Kidney (tissue), 13 donors: ENCODE measurements at regions not wholly inside any gene's neighbourhood (a gene's known extent, or its start where the extent isn't known, plus 50 kb on each side); places are given as distances from the start of the nearest gene placed in this dataset.

ENCODE experiments used
- DNase-seq, 5 donors: peaks; one replicate each; pipeline ENCODE4 v3.0.0-alpha.2; 2013 to 2020
- FAIRE-seq: peaks from 2 replicates; lab custom pipeline; 2012; peaks lifted over from hg19 to GRCh38; lab: Jason Lieb, UNC
- H3K27ac ChIP-seq, 2 donors: one replicate each; pipeline ENCODE4 v1.7.0; 2013; ENCODE audit warnings: low read depth in 2 of 2, low read length in 2 of 2, inconsistent platforms in 1 of 2
- H3K27me3 ChIP-seq: one replicate; pipeline ENCODE4 v1.7.1; 2013; ENCODE audit warnings: low read length, inconsistent platforms; ENCODE audit not compliant: control insufficient read depth, insufficient read depth
- H3K36me3 ChIP-seq, 3 donors: one replicate each; pipeline versions ENCODE4 v1.7.0 to v1.7.1; 2013; ENCODE audit warnings: low read length in 3 of 3, control low read depth in 1 of 3, inconsistent platforms in 1 of 3; ENCODE audit not compliant: insufficient read depth in 3 of 3, control insufficient read depth in 2 of 3
- H3K4me1 ChIP-seq, 3 donors: one replicate each; pipeline versions ENCODE4 v1.7.0 to v1.7.1; 2013; ENCODE audit warnings: low read length in 3 of 3, inconsistent platforms in 1 of 3, low read depth in 1 of 3; ENCODE audit not compliant: control insufficient read depth in 2 of 3, insufficient read depth in 2 of 3
- H3K4me3 ChIP-seq, 3 donors: one replicate each; pipeline versions ENCODE4 v1.7.0 to v1.8.1; 2013; ENCODE audit warnings: low read length in 3 of 3, control low read depth in 1 of 3, inconsistent platforms in 1 of 3
- H3K9ac ChIP-seq, 3 donors: one replicate each; pipeline versions ENCODE4 v1.7.0 to v1.7.1; 2013; ENCODE audit warnings: low read length in 3 of 3, control low read depth in 1 of 3, inconsistent platforms in 1 of 3
- H3K9me3 ChIP-seq, 3 donors: one replicate each; pipeline versions ENCODE4 v1.7.0 to v1.7.1; 2013; ENCODE audit warnings: low read length in 3 of 3, control low read depth in 1 of 3, inconsistent platforms in 1 of 3; ENCODE audit not compliant: control insufficient read depth in 2 of 3, insufficient read depth in 1 of 3
- CTCF ChIP-seq: IDR thresholded peaks from 3 replicates; pipeline ENCODE4 v1.5.1; 2012; ENCODE audit warnings: mild to moderate bottlenecking, moderate library complexity, borderline replicate concordance; ENCODE audit not compliant: insufficient read depth; ENCODE audit errors: extremely low read depth
- intact Hi-C: fragments of 100-400 bp; cut with DNase I; formaldehyde crosslinking; loops from one replicate; pipeline ENCODE4 v1.11.1; 2022
- donor health status: control.
- donor health status: control.
- donor health status: control.
- donor health status: control.
- donor health status: control.
- donor health status: DM: yes; HTN: yes; CAD: no.
- donor health status: Normal renal cell carcinoma (clear cell type).

- Histone ChIP-seq H3K9me3 (no peaks in the 10 kb centered on the region), H3K27me3 (no peaks in the 10 kb centered on the region), H3K9ac (no peak overlapping the region), H3K4me1 (peaks cover 0 to 7% (median 0%) of the 10 kb centered on the region in 3 donors), H3K27ac (peak overlapping the region in 1 of 2 donors; percentile 32), H3K36me3 (no peaks in the 10 kb centered on the region), H3K4me3 (no peak overlapping the region)
- no peak for TF ChIP-seq CTCF
- no peak for FAIRE-seq
- intact Hi-C loops, result no loop called here
- DNase-seq, result no peak
These were observed 52.9 kb upstream of the ITGA11 start for GRCh38 chr15:68484696-68485400.

GRCh38 chr15:68485721-68486360 is 53.9 kb upstream of the ITGA11 start:
- DNase-seq (no peak), FAIRE-seq (no peak)
- intact Hi-C loops, result no loop called here
- Histone ChIP-seq H3K4me1 (peaks cover 0 to 7% (median 0%) of the 10 kb centered on the region in 3 donors), H3K27me3 (no peaks in the 10 kb centered on the region), H3K27ac (no peak overlapping the region), H3K9me3 (no peaks in the 10 kb centered on the region), H3K4me3 (no peak overlapping the region), H3K9ac (no peak overlapping the region), H3K36me3 (no peaks in the 10 kb centered on the region)
- no peak for TF ChIP-seq CTCF

GRCh38 chr15:68487087-68487843 is 55.3 kb upstream of the ITGA11 start:
- FAIRE-seq, result no peak
- TF ChIP-seq CTCF, result no peak
- no peak for DNase-seq
- intact Hi-C loops, result no loop called here
- Histone ChIP-seq H3K9ac (no peak overlapping the region), H3K9me3 (no peaks in the 10 kb centered on the region), H3K4me1 (peaks cover 0 to 7% (median 0%) of the 10 kb centered on the region in 3 donors), H3K27me3 (no peaks in the 10 kb centered on the region), H3K36me3 (no peaks in the 10 kb centered on the region), H3K27ac (no peak overlapping the region), H3K4me3 (no peak overlapping the region)
